ENCODE measurements at regions not wholly inside any gene's neighbourhood (a gene's known extent, or its start where the extent isn't known, plus 50 kb on each side); places are given as distances from the start of the nearest gene placed in this dataset.
"Not testable (repeated sequence)": the region's sequence is repeated elsewhere in the genome, so short reads cannot be mapped to it uniquely, and the experiment has no call there.

DNA sequence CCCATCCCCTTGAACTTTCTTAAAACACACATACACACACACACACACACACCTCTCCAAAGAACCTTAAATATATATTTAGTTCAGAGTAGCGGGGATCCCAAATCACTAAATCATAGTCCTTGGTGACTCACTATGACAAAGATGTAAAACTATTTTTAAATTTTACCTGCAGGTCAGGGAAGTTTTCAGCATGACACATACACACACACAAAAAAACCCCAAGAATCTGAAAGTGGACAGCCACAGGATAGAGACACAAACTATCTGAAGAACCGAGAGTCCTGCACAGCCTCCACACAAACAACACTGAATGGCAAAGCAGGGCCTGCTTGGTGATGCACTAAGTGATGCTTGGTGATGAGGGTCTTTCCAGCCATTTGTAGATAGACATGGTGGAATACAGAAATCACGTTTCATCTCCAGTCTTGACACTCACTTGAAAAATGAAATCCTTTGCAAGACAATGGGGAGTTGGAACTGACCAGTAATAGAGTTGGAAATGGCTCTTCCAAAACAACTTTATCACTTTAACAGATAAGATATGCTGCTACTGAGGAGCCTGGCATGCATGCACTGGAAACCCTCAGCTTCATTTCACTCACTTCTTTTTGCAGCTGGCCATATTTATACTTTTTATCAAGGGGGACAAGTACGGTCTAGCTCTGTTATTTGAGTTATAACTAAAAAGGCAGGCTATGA, 307.3 kb downstream of the RAPGEF2 start:
- no peaks in the 10 kb centered on the region for H3K36me3 ChIP-seq (ENCODE audit: insufficient read depth, low read length)
- H3K9ac ChIP-seq (ENCODE audit: low read depth, low read length) = no peak overlapping the region
- H3K4me1 ChIP-seq (ENCODE audit: control insufficient read depth, insufficient read depth, low read length) = peaks cover 8% of the 10 kb centered on the region
- H3K4me2 ChIP-seq (ENCODE audit: low read length) = no peak overlapping the region
- H3K4me3 ChIP-seq (ENCODE audit: low read length) = no peak overlapping the region
- no peaks in the 10 kb centered on the region for H3K27me3 ChIP-seq (ENCODE audit: control insufficient read depth, insufficient read depth, low read length)
- H3K9me3 ChIP-seq (replicated peaks; ENCODE audit: low read length) = no peaks in the 10 kb centered on the region

DNA sequence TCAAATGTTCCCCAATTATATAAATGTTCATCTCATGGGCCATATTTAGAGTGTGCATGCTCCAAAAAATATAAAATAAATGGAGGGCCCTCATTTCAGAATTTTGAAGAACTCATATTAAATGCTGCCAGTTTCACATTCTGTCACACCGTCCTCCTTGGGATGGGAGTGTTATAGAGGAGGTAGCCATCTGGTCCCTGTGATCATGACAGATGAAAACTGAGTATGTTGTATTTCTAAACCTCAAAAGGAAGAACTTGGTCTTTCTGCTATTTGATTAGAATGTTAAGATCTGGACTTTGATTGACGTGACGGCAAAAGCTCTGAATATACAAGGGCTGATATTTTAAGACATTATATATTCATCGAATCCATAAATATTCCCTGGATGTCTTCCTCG, 308.0 kb downstream of the RAPGEF2 start:
- Histone ChIP-seq H3K9ac (ENCODE audit: low read depth, low read length) (no peak overlapping the region), H3K4me2 (ENCODE audit: low read length) (no peak overlapping the region), H3K27me3 (ENCODE audit: control insufficient read depth, insufficient read depth, low read length) (no peaks in the 10 kb centered on the region), H3K4me1 (ENCODE audit: control insufficient read depth, insufficient read depth, low read length) (peaks cover 8% of the 10 kb centered on the region), H3K4me3 (ENCODE audit: low read length) (no peak overlapping the region), H3K9me3 (replicated peaks; ENCODE audit: low read length) (no peaks in the 10 kb centered on the region), H3K36me3 (ENCODE audit: insufficient read depth, low read length) (no peaks in the 10 kb centered on the region)

DNA sequence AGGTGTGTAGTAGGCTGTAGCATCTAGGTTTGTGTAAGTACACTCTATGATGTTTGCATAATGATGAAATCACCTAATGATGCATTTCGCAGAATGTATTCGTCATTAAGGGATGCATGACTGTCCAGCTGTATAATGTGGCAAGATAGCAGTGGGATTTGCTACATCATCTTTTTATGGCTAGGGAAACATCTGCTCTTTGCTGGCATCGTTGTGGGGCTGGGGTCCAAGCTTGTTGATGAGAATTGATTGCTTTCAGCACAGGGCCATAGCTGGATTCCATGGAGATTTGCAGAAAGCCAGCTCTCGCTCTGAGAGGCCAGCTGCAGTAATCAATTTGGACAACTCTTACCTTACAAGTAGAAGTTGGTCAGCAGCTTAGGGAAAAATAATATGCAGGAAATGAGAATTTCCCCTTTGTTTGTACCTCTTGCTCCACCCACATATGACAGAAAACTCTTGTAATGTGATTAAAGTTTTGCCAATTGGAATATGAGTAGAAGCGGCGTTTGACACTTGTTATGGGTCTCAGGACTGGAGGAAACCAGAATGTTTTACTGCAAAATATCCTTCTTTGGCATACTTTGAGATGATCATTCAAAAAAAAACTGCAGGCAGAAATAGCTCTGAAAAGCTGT, 310.5 kb downstream of the RAPGEF2 start:
- Histone ChIP-seq H3K4me3 (ENCODE audit: low read length) (no peak overlapping the region), H3K9ac (ENCODE audit: low read depth, low read length) (no peak overlapping the region), H3K27me3 (ENCODE audit: control insufficient read depth, insufficient read depth, low read length) (no peaks in the 10 kb centered on the region), H3K4me1 (ENCODE audit: control insufficient read depth, insufficient read depth, low read length) (peaks cover 8% of the 10 kb centered on the region), H3K36me3 (ENCODE audit: insufficient read depth, low read length) (no peaks in the 10 kb centered on the region), H3K9me3 (replicated peaks; ENCODE audit: low read length) (no peaks in the 10 kb centered on the region), H3K4me2 (ENCODE audit: low read length) (no peak overlapping the region)

DNA sequence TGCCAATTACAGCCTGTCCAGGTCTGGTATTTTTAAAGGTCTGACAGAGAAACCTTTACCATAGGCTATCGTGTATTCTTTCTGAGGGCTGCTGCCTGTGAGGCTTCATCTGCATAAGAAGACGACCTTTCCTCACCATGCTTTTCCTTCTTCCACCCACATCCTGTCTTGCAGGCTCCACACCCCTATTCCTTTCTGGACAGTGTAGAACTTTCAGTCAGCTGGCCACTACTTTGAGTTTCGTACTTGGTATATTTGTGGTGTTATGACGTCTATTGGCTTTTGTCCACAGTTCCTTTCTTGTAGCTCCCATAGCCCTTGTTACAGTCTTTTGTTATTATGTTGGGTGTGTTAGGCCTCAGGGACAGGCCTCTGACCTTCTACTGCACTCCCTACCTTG, 311.4 kb downstream of the RAPGEF2 start:
- Histone ChIP-seq H3K36me3 (ENCODE audit: insufficient read depth, low read length) (no peaks in the 10 kb centered on the region), H3K4me3 (ENCODE audit: low read length) (no peak overlapping the region), H3K4me1 (ENCODE audit: control insufficient read depth, insufficient read depth, low read length) (peaks cover 8% of the 10 kb centered on the region), H3K4me2 (ENCODE audit: low read length) (no peak overlapping the region), H3K9me3 (replicated peaks; ENCODE audit: low read length) (no peaks in the 10 kb centered on the region), H3K9ac (ENCODE audit: low read depth, low read length) (no peak overlapping the region), H3K27me3 (ENCODE audit: control insufficient read depth, insufficient read depth, low read length) (no peaks in the 10 kb centered on the region)

DNA sequence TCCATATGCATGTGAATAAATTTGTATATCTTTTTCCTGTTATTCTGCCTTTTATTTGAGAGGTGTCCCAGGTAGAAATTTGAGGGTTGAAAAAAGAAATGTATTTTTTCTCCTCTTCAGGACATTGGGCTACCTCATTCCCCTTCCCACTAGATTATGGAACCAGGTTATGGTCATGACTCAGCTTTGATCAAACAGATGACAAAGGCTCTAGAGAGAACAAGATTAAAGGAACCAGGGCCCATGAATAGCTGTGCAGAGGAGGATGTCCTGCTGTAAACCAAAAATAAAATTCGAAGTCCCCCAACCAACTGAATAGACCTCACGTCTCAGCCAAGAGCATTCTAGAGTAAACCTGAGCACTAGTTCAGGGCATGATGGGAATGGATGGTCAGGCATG, 313.2 kb downstream of the RAPGEF2 start:
- H3K9ac ChIP-seq (ENCODE audit: low read depth, low read length) = no peak overlapping the region
- no peak overlapping the region for H3K4me3 ChIP-seq (ENCODE audit: low read length)
- H3K9me3 ChIP-seq (replicated peaks; ENCODE audit: low read length) = peaks cover 5% of the 10 kb centered on the region
- no peaks in the 10 kb centered on the region for H3K4me1 ChIP-seq (ENCODE audit: control insufficient read depth, insufficient read depth, low read length)
- no peak overlapping the region for H3K4me2 ChIP-seq (ENCODE audit: low read length)
- no peaks in the 10 kb centered on the region for H3K27me3 ChIP-seq (ENCODE audit: control insufficient read depth, insufficient read depth, low read length)
- H3K36me3 ChIP-seq (ENCODE audit: insufficient read depth, low read length) = no peaks in the 10 kb centered on the region

DNA sequence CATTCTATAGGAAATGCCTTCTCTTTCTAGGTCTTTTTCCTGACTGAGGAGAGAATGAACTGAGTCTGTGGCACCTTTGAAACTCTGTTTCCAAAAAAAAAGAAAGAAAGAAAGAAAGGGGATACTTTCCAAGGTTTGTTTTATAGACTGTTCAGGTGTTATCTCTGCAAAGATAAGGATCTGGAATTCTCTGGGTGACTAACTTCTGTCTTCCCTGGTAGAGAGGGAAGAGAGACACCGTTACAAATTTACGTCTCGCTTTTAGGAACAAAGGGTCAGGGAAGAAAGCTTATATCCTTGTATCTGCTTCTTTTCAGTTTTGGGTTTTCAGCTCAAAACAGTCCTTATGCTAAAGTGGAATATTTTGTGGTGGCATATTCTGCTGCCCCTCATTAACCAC, 314.1 kb downstream of the RAPGEF2 start:
- peaks cover 5% of the 10 kb centered on the region for H3K9me3 ChIP-seq (replicated peaks; ENCODE audit: low read length)
- no peak overlapping the region for H3K9ac ChIP-seq (ENCODE audit: low read depth, low read length)
- no peaks in the 10 kb centered on the region for H3K27me3 ChIP-seq (ENCODE audit: control insufficient read depth, insufficient read depth, low read length)
- no peaks in the 10 kb centered on the region for H3K36me3 ChIP-seq (ENCODE audit: insufficient read depth, low read length)
- H3K4me2 ChIP-seq (ENCODE audit: low read length) = no peak overlapping the region
- no peak overlapping the region for H3K4me3 ChIP-seq (ENCODE audit: low read length)
- no peaks in the 10 kb centered on the region for H3K4me1 ChIP-seq (ENCODE audit: control insufficient read depth, insufficient read depth, low read length)

DNA sequence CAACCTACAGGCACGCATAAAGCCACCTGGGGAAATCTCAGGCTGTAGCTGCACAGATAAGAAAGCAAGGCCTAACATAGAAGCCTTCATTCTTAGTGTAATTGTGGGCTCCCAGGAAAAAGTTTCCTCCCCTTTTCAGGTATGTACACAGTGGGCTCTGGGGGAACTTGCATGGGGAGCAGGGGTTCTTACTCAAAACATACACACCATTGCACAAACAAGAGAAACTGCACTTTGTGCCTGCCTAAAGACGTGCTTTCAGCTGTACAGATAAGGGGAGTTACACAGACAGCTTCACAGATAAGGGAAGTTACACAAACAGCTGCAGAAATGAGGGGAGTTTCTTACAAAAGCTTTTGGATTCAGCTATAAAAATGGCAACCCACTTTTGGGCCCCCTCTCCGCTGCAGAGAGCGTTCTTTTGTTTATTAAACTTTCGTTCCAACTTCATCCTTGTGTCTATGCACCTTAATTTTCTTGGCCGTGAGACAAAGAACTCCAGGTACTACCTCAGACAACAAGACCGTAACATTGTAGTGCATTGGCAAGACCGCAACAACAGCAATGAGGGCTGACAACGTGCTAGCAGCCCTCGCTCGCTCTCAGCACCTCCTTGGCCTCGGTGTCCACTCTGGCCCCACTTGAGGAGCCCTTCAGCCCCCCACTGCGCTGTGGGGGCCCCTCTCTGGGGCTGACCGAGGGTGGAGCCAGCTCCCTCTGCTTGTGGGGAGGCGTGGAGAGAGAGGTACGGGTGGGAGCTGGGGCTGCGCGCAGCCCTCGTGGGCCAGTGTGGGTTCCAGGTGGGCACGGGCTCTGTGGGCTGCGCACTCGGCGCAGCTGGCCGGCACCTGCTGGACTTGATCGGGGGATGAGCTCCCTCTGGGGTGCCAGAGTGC, 317.5 kb downstream of the RAPGEF2 start:
- no peaks in the 10 kb centered on the region for H3K4me1 ChIP-seq (ENCODE audit: control insufficient read depth, insufficient read depth, low read length)
- H3K9me3 ChIP-seq (replicated peaks; ENCODE audit: low read length) = peaks cover 5% of the 10 kb centered on the region
- H3K4me2 ChIP-seq (ENCODE audit: low read length) = no peak overlapping the region
- H3K9ac ChIP-seq (ENCODE audit: low read depth, low read length) = no peak overlapping the region
- H3K36me3 ChIP-seq (ENCODE audit: insufficient read depth, low read length) = no peaks in the 10 kb centered on the region
- H3K27me3 ChIP-seq (ENCODE audit: control insufficient read depth, insufficient read depth, low read length) = no peaks in the 10 kb centered on the region
- H3K4me3 ChIP-seq (ENCODE audit: low read length) = no peak overlapping the region

DNA sequence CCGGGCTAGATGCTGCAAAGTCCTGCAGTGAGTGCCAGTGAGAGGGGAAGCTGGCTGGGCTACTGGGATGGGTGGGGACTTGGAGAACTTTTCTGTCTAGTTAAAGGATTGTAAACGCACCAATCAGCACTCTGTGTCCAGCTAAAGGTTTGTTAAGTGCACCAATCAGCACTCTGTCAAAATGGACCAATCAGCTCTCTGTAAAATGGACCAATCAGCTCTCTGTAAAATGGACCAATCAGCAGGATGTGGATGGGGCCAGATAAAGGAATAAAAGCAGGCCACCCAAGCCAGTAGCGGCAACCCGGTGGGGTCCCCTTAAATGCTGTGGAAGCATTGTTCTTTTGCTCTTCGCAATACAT, 318.2 kb downstream of the RAPGEF2 start:
- H3K4me3 ChIP-seq (ENCODE audit: low read length); H3K9me3 ChIP-seq (replicated peaks; ENCODE audit: low read length); H3K4me1 ChIP-seq (ENCODE audit: control insufficient read depth, insufficient read depth, low read length); H3K27me3 ChIP-seq (ENCODE audit: control insufficient read depth, insufficient read depth, low read length); H3K9ac ChIP-seq (ENCODE audit: low read depth, low read length); H3K4me2 ChIP-seq (ENCODE audit: low read length); H3K36me3 ChIP-seq (ENCODE audit: insufficient read depth, low read length): not testable (repeated sequence)

DNA sequence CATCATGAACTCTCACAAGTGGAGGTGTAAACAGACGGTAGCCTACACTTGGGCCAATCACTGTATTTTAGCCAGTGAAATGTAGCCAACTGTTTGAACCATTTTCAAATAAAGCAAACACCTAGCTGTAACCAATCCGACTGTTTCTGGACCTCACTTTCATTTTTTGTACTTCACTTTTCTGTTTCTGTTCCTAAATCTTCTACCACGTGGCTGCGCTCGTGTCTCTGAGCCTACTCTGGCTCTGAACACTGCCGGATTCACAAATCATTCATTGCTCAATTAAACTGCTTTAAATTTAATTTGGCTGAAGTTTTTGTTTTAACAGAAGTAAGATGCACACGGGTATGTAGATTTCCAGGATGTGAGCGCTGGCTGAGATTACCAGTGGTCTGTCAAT, 319.1 kb downstream of the RAPGEF2 start:
- no peaks in the 10 kb centered on the region for H3K36me3 ChIP-seq (ENCODE audit: insufficient read depth, low read length)

DNA sequence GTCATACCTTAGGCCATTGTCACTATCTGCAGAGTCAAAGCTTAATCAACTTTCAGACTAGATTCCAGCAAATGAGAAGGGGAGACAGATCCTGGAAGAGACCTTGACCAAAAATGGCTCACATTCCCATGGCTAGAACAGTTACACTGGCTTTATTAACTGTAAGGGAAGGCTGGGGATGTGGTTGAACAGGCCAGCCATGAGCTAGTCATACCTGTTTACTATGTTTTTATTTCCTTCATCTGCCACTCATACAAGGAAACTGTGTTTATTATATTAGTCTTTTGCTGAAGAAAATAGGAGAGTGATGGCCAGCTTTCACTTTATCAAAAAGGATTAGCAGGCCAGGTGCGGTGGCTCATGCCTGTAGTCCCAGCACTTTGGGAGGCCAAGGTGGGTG, 319.7 kb downstream of the RAPGEF2 start:
- Histone ChIP-seq H3K9ac (ENCODE audit: low read depth, low read length) (no peak overlapping the region), H3K4me1 (ENCODE audit: control insufficient read depth, insufficient read depth, low read length) (no peaks in the 10 kb centered on the region), H3K4me3 (ENCODE audit: low read length) (no peak overlapping the region), H3K4me2 (ENCODE audit: low read length) (no peak overlapping the region), H3K9me3 (replicated peaks; ENCODE audit: low read length) (peaks cover 5% of the 10 kb centered on the region), H3K36me3 (ENCODE audit: insufficient read depth, low read length) (no peaks in the 10 kb centered on the region), H3K27me3 (ENCODE audit: control insufficient read depth, insufficient read depth, low read length) (no peaks in the 10 kb centered on the region)

More for the DNA sequence above, 319.1 kb downstream of the RAPGEF2 start:
- Histone ChIP-seq H3K4me1 (ENCODE audit: control insufficient read depth, insufficient read depth, low read length) (no peaks in the 10 kb centered on the region), H3K27me3 (ENCODE audit: control insufficient read depth, insufficient read depth, low read length) (no peaks in the 10 kb centered on the region), H3K9me3 (replicated peaks; ENCODE audit: low read length) (peaks cover 5% of the 10 kb centered on the region), H3K9ac (ENCODE audit: low read depth, low read length) (no peak overlapping the region), H3K4me3 (ENCODE audit: low read length) (no peak overlapping the region), H3K4me2 (ENCODE audit: low read length) (no peak overlapping the region)

DNA sequence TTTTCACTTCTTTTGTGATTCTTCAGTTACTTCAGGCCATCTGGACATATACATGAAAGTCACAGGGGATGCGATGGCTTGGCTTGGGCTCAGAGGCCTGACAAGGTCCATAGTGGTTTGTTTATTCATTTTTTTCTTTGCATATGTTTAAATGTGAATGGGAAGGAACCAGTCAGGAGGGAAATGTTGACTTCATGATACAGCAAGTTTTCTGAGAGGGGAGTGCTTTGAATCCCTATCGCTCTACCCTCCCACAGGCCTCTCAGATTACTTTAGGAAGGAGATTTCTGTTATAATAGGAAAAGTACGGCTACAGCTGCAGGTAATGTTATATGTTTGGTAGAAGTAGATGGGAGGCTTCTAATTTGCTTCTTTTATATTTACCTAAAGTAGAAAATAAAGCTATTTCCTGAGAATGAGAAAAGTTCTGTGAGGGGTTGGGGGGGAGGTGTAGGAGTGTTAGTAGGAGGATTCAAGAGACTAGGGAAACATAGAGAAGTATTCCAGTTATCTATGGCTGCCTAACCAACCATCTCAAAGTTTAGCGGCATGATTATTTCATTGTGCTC, 322.9 kb downstream of the RAPGEF2 start:
- H3K9me3 ChIP-seq (replicated peaks; ENCODE audit: low read length) = no peaks in the 10 kb centered on the region
- no peak overlapping the region for H3K9ac ChIP-seq (ENCODE audit: low read depth, low read length)
- no peaks in the 10 kb centered on the region for H3K27me3 ChIP-seq (ENCODE audit: control insufficient read depth, insufficient read depth, low read length)
- H3K4me2 ChIP-seq (ENCODE audit: low read length) = no peak overlapping the region
- H3K4me1 ChIP-seq (ENCODE audit: control insufficient read depth, insufficient read depth, low read length) = no peaks in the 10 kb centered on the region
- H3K4me3 ChIP-seq (ENCODE audit: low read length) = no peak overlapping the region
- H3K36me3 ChIP-seq (ENCODE audit: insufficient read depth, low read length) = no peaks in the 10 kb centered on the region

Data from skeletal muscle satellite cell (primary cell).